Panc1 (cell line): ENCODE measurements at regions not wholly inside any gene's neighbourhood (a gene's known extent, or its start where the extent isn't known, plus 50 kb on each side); places are given as distances from the start of the nearest gene placed in this dataset.

Source experiments
- ATAC-seq: fragments of 200-7000 bp; cut with Tn5 transposase; 2 replicates; pipeline ENCODE4 v1.9.1; 2020; ENCODE audit warnings: mild to moderate bottlenecking, moderate library complexity
- BruUV-seq: library from RNA; stranded (reverse); fragments of 400-500 nt; replicated peaks from 2 replicates; lab custom pipeline; 2021; lab: Mats Ljungman, UMichigan
- CTCF ChIA-PET: fragments of 300-600 bp; sonication (Branson Sonifier 250); formaldehyde crosslinking; loops from one replicate; lab custom pipeline; 2022; ENCODE audit warnings: antibody characterized with exemption; lab: Charles Lee
- POLR2A ChIA-PET: fragments of 300-600 bp; sonication (Branson Sonifier 250); formaldehyde crosslinking; loops from one replicate; lab custom pipeline; 2022; ENCODE audit warnings: antibody characterized with exemption; lab: Charles Lee
- DNase-seq: peaks from one replicate; pipeline ENCODE4 v3.0.0-alpha.2; 2010; ENCODE audit warnings: low read depth, low spot score
- H3K27ac ChIP-seq: 2 replicates; pipeline ENCODE4 v1.5.1; 2011; ENCODE audit warnings: mild to moderate bottlenecking, low read length, inconsistent platforms
- H3K27me3 ChIP-seq: fragments of 200-500 bp; sonication (Bioruptor generic); 2 replicates; pipeline ENCODE4 v1.6.0; 2014; ENCODE audit warnings: low read length, inconsistent platforms; ENCODE audit not compliant: control insufficient read depth, insufficient read depth
- H3K36me3 ChIP-seq: fragments of 200-500 bp; sonication (Bioruptor generic); 2 replicates; pipeline ENCODE4 v1.5.1; 2014; ENCODE audit warnings: inconsistent platforms, mild to moderate bottlenecking, low read length, moderate library complexity; ENCODE audit not compliant: control insufficient read depth, insufficient read depth
- H3K4me1 ChIP-seq: 2 replicates; pipeline ENCODE4 v1.5.1; 2011; ENCODE audit warnings: inconsistent platforms, mild to moderate bottlenecking, low read length, moderate library complexity; ENCODE audit not compliant: control insufficient read depth, insufficient read depth
- H3K4me3 ChIP-seq, 2 experiments: 2 replicates each; pipeline ENCODE4 v1.5.1; 2011 to 2012; ENCODE audit warnings: low read depth in 2 of 2, low read length in 2 of 2, mild to moderate bottlenecking in 2 of 2, inconsistent platforms in 1 of 2, moderate library complexity in 1 of 2
- H3K9me3 ChIP-seq: fragments of 200-500 bp; sonication (Bioruptor generic); 2 replicates; pipeline ENCODE4 v1.5.1; 2014; ENCODE audit warnings: low read depth, mild to moderate bottlenecking, inconsistent platforms, low read length, moderate library complexity; ENCODE audit not compliant: control insufficient read depth, insufficient read depth
- POLR2AphosphoS5 ChIP-seq: IDR thresholded peaks from 2 replicates; pipeline ENCODE4 v1.6.1; 2012; ENCODE audit warnings: mild to moderate bottlenecking, low read depth, low read length, moderate library complexity
- SIN3A ChIP-seq: IDR thresholded peaks from 2 replicates; pipeline ENCODE4 v1.6.1; 2012; ENCODE audit warnings: low read depth, mild to moderate bottlenecking, low read length, moderate library complexity, borderline replicate concordance; ENCODE audit not compliant: insufficient read depth
- TCF7L2 ChIP-seq: IDR thresholded peaks from 2 replicates; pipeline ENCODE4 v1.6.1; 2011; ENCODE audit warnings: mild to moderate bottlenecking, low read depth, low read length, inconsistent platforms
- in situ Hi-C: cut with HindIII; loops from 2 replicates; pipeline ENCODE4 v1.10.0; 2016; ENCODE audit warnings: low sequenced_read_pairs, low pct_unique_long_range_greater_than_20kb
- intact Hi-C: fragments of 100-400 bp; cut with micrococcal nuclease; formaldehyde crosslinking; loops from one replicate; pipeline ENCODE4 v1.10.0; 2022; ENCODE audit not compliant: unreplicated experiment
- TF ChIP-seq, protein P1 (sequence below), 2 experiments: IDR thresholded peaks; 2 replicates each; pipeline ENCODE4 v1.6.1; 2011 to 2012; ENCODE audit warnings: low read depth in 2 of 2, control low read depth in 1 of 2, low read length in 1 of 2, mild to moderate bottlenecking in 1 of 2, moderate library complexity in 1 of 2; ENCODE audit not compliant: insufficient read depth in 1 of 2
- TF ChIP-seq, protein P2 (sequence below): fragments of 450-650 bp; IDR thresholded peaks from 2 replicates; pipeline ENCODE4 v1.5.1; 2017; ENCODE audit warnings: mild to moderate bottlenecking

DNA sequence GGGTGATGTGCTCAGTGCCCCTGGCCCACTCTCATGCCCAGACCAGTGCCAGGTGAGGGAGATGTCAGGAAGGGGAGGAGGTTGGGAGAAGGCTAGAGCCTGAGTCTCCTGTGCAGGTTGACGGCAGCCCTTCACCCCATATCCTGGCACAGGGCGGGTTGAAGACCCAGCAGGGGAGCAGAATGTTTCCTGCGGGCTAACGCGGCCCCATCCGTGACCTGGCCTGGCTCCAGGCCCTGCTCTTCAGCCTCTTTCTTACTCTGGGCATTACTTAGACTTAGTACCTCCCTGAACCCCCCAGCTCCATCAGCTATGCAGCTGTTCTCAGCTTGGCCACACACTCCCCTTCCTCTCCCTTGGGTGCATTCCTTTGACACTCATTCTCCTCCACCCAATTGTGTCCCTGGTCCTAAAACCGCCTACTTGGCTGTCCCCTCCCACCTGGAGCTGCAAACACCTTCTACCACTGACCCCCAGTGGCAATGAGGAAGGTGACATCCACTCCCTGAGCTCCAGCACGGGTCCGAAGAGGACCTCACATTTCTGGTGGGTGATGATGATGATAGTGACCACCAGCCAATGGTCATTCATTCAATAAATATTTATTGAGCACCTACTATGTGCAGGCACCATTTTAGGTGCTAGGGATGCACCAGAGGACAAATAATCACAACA, 179.0 kb downstream of the PTPRU start:
- intact Hi-C loops (no loop called here), in situ Hi-C loops (no loop called here)
- no TSS peak for BruUV-seq
- no peak overlapping the region for H3K27ac ChIP-seq
- ATAC-seq (peak; percentile 40; the same call in 1 of the 2 replicates), DNase-seq (no peak)
- POLR2A ChIA-PET: no interaction called here
- H3K4me1 ChIP-seq: no peaks in the 10 kb centered on the region
- H3K27me3 ChIP-seq: no peaks in the 10 kb centered on the region
- H3K36me3 ChIP-seq: no peaks in the 10 kb centered on the region
- CTCF ChIA-PET: interaction anchor here (0.6 to 0.7 kb wide), 2 partner anchors 59 to 1036 kb away, joined by 3 to 6 read pairs; no protein-coding TSS in a partner anchor
- TF ChIP-seq POLR2AphosphoS5: no peak
- TF ChIP-seq, protein P1, sequence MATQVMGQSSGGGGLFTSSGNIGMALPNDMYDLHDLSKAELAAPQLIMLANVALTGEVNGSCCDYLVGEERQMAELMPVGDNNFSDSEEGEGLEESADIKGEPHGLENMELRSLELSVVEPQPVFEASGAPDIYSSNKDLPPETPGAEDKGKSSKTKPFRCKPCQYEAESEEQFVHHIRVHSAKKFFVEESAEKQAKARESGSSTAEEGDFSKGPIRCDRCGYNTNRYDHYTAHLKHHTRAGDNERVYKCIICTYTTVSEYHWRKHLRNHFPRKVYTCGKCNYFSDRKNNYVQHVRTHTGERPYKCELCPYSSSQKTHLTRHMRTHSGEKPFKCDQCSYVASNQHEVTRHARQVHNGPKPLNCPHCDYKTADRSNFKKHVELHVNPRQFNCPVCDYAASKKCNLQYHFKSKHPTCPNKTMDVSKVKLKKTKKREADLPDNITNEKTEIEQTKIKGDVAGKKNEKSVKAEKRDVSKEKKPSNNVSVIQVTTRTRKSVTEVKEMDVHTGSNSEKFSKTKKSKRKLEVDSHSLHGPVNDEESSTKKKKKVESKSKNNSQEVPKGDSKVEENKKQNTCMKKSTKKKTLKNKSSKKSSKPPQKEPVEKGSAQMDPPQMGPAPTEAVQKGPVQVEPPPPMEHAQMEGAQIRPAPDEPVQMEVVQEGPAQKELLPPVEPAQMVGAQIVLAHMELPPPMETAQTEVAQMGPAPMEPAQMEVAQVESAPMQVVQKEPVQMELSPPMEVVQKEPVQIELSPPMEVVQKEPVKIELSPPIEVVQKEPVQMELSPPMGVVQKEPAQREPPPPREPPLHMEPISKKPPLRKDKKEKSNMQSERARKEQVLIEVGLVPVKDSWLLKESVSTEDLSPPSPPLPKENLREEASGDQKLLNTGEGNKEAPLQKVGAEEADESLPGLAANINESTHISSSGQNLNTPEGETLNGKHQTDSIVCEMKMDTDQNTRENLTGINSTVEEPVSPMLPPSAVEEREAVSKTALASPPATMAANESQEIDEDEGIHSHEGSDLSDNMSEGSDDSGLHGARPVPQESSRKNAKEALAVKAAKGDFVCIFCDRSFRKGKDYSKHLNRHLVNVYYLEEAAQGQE (IDR thresholded peaks at IDR 0.05; ENCODE audit: insufficient read depth in 1 of 2, low read depth in 2 of 2, low read length in 1 of 2): no peak
- TF ChIP-seq, protein P2, sequence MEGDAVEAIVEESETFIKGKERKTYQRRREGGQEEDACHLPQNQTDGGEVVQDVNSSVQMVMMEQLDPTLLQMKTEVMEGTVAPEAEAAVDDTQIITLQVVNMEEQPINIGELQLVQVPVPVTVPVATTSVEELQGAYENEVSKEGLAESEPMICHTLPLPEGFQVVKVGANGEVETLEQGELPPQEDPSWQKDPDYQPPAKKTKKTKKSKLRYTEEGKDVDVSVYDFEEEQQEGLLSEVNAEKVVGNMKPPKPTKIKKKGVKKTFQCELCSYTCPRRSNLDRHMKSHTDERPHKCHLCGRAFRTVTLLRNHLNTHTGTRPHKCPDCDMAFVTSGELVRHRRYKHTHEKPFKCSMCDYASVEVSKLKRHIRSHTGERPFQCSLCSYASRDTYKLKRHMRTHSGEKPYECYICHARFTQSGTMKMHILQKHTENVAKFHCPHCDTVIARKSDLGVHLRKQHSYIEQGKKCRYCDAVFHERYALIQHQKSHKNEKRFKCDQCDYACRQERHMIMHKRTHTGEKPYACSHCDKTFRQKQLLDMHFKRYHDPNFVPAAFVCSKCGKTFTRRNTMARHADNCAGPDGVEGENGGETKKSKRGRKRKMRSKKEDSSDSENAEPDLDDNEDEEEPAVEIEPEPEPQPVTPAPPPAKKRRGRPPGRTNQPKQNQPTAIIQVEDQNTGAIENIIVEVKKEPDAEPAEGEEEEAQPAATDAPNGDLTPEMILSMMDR: no peak
- TF ChIP-seq SIN3A: no peak
- TF ChIP-seq TCF7L2: no peak
- no peak overlapping the region for H3K4me3 ChIP-seq
- no peaks in the 10 kb centered on the region for H3K9me3 ChIP-seq

DNA sequence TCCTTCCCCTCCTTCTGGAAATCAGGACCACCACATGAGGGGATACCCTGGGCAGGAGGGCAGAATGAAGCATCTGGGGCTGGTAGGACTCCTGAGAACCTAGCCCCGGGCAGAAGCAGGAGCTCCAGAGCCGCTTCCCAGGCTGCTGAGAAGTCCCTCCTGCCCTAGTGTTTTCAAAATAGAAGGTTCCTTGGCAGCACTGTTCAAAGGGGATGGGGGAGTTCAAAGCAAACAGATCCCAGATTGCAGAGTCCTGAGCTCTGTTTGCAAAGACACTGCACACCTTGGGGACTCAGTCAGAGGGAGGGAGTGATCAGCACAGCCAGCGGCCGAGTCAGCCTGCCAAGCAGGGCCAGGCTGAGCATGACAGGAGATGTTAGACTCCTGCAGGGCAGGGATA, 177.8 kb downstream of the PTPRU start:
- H3K27ac ChIP-seq: no peak overlapping the region
- POLR2A ChIA-PET: no interaction called here
- no peak for DNase-seq
- intact Hi-C loops (no loop called here), in situ Hi-C loops (no loop called here)
- CTCF ChIA-PET: no interaction called here
- TF ChIP-seq SIN3A (no peak), POLR2AphosphoS5 (no peak), TCF7L2 (no peak)
- TF ChIP-seq, protein P1 (IDR thresholded peaks at IDR 0.05; ENCODE audit: insufficient read depth in 1 of 2, low read depth in 2 of 2, low read length in 1 of 2): no peak
- TF ChIP-seq, protein P2: no peak
- H3K9me3 ChIP-seq: no peaks in the 10 kb centered on the region
- H3K27me3 ChIP-seq: no peaks in the 10 kb centered on the region
- no TSS peak for BruUV-seq
- H3K4me1 ChIP-seq: no peaks in the 10 kb centered on the region
- no peak overlapping the region for H3K4me3 ChIP-seq
- ATAC-seq: no peak
- no peaks in the 10 kb centered on the region for H3K36me3 ChIP-seq
